HEK293T (cell line): ENCODE measurements at regions not wholly inside any gene's neighbourhood (a gene's known extent, or its start where the extent isn't known, plus 50 kb on each side); places are given as distances from the start of the nearest gene placed in this dataset.
"Not testable (repeated sequence)": the region's sequence is repeated elsewhere in the genome, so short reads cannot be mapped to it uniquely, and the experiment has no call there.

Experiments used
- CTCF ChIA-PET: fragments of 350-600 bp; formaldehyde crosslinking; extraction: SDS; loops from one replicate; lab custom pipeline; 2021; ENCODE audit warnings: antibody characterized with exemption, inconsistent platforms; lab: Yijun Ruan, JAX
- POLR2A ChIA-PET: fragments of 350-600 bp; formaldehyde crosslinking; extraction: SDS; loops from one replicate; lab custom pipeline; 2020; ENCODE audit warnings: antibody characterized with exemption, inconsistent platforms; lab: Yijun Ruan, JAX
- DNase-seq: peaks from one replicate; pipeline ENCODE4 v3.0.0; 2012; ENCODE audit warnings: mixed read lengths; ENCODE audit errors: extremely low spot score
- ARNT ChIP-seq: fragments of 450-650 bp; IDR thresholded peaks from 2 replicates; pipeline ENCODE4 v1.6.1; 2017; ENCODE audit warnings: mild to moderate bottlenecking
- BHLHE40 ChIP-seq: fragments of 450-650 bp; IDR thresholded peaks from 2 replicates; pipeline ENCODE4 v1.6.1; 2016; ENCODE audit warnings: mild to moderate bottlenecking, moderate library complexity, borderline replicate concordance
- CTBP1 ChIP-seq: fragments of 450-650 bp; IDR thresholded peaks from 2 replicates; pipeline ENCODE4 v1.6.1; 2016; ENCODE audit warnings: borderline replicate concordance
- ELF4 ChIP-seq: fragments of 450-650 bp; IDR thresholded peaks from 2 replicates; pipeline ENCODE4 v1.6.1; 2017; ENCODE audit warnings: antibody characterized with exemption
- FOXA1 ChIP-seq: fragments of 450-650 bp; IDR thresholded peaks from 2 replicates; pipeline ENCODE4 v1.6.1; 2016; ENCODE audit warnings: mild to moderate bottlenecking
- FOXK2 ChIP-seq: fragments of 450-650 bp; IDR thresholded peaks from 2 replicates; pipeline ENCODE4 v1.6.1; 2016; ENCODE audit warnings: mild to moderate bottlenecking
- FOXM1 ChIP-seq: fragments of 450-650 bp; IDR thresholded peaks from 2 replicates; pipeline ENCODE4 v1.6.1; 2017; ENCODE audit warnings: mild to moderate bottlenecking, borderline replicate concordance
- HDGF ChIP-seq: fragments of 450-650 bp; IDR thresholded peaks from 2 replicates; pipeline ENCODE4 v1.6.1; 2017; ENCODE audit warnings: antibody characterized with exemption, borderline replicate concordance
- L3MBTL2 ChIP-seq: fragments of 450-650 bp; conservative IDR thresholded peaks from 2 replicates; pipeline ENCODE4 v1.6.1; 2016; ENCODE audit warnings: mild to moderate bottlenecking
- LEF1 ChIP-seq: fragments of 450-650 bp; IDR thresholded peaks from 2 replicates; pipeline ENCODE4 v1.6.1; 2017; ENCODE audit warnings: mild to moderate bottlenecking, borderline replicate concordance
- NFRKB ChIP-seq: fragments of 450-650 bp; IDR thresholded peaks from 2 replicates; pipeline ENCODE4 v1.6.1; 2016; ENCODE audit warnings: mild to moderate bottlenecking, moderate library complexity
- SP1 ChIP-seq: fragments of 450-650 bp; IDR thresholded peaks from 2 replicates; pipeline ENCODE4 v1.6.1; 2017
- SUZ12 ChIP-seq: fragments of 450-650 bp; IDR thresholded peaks from 2 replicates; pipeline ENCODE4 v1.6.1; 2016; ENCODE audit warnings: mild to moderate bottlenecking
- TARDBP ChIP-seq: fragments of 450-650 bp; IDR thresholded peaks from 2 replicates; pipeline ENCODE4 v1.6.1; 2016
- ZNF384 ChIP-seq: fragments of 450-650 bp; IDR thresholded peaks from 2 replicates; pipeline ENCODE4 v1.6.1; 2016
- TF ChIP-seq, protein P1 (sequence below): fragments of 450-650 bp; IDR thresholded peaks from 2 replicates; pipeline ENCODE4 v1.6.1; 2016

DNA sequence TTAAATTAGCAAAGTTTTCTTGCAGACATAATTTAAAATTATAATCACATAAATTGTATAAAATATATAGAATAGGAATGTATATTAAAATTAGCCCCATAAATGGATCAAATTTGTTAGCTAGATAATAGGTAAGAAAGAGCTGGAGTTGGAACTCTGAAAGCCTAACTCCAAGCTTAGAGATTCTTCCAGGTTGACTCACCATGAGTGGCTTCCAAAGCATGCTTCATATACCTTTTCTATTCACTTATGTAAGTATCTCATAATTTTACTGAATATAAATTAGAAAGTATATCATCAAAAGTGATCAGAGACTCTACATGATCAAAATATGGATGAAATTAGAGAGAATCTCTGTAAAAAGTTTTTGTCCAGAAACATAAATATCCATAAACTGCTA is 320.7 kb upstream of the MAGI2 start:
- ChIA-PET POLR2A (no interaction called here), CTCF (interaction anchor here (0.6 to 0.7 kb wide), 2 partner anchors 53 to 246 kb away, joined by 3 to 6 read pairs; no protein-coding TSS in a partner anchor)
- no peak for DNase-seq

GRCh38 chr7:79770970-79771369 is 317.5 kb upstream of the MAGI2 start:
- DNase-seq, result no peak
- ChIA-PET CTCF (no interaction called here), POLR2A (no interaction called here)
- no peak for TF ChIP-seq ZNF384
- no peak for TF ChIP-seq HDGF
- no peak for TF ChIP-seq ELF4
- no peak for TF ChIP-seq BHLHE40
- no peak for TF ChIP-seq LEF1
- no peak for TF ChIP-seq SUZ12
- TF ChIP-seq L3MBTL2, result no peak
- TF ChIP-seq FOXM1, result no peak
- no peak for TF ChIP-seq FOXA1
- TF ChIP-seq CTBP1, result no peak
- TF ChIP-seq NFRKB, result no peak
- no peak for TF ChIP-seq ARNT
- TF ChIP-seq, protein P1, sequence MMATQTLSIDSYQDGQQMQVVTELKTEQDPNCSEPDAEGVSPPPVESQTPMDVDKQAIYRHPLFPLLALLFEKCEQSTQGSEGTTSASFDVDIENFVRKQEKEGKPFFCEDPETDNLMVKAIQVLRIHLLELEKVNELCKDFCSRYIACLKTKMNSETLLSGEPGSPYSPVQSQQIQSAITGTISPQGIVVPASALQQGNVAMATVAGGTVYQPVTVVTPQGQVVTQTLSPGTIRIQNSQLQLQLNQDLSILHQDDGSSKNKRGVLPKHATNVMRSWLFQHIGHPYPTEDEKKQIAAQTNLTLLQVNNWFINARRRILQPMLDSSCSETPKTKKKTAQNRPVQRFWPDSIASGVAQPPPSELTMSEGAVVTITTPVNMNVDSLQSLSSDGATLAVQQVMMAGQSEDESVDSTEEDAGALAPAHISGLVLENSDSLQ, result no peak
- TF ChIP-seq TARDBP, result no peak
- no peak for TF ChIP-seq SP1
- TF ChIP-seq FOXK2, result no peak

More for the DNA sequence above, 320.7 kb upstream of the MAGI2 start:
- TF ChIP-seq FOXM1 (no peak), SP1 (no peak), HDGF (no peak), ZNF384 (no peak), CTBP1 (no peak), FOXK2 (no peak), LEF1 (no peak), ARNT (no peak), SUZ12 (no peak), ELF4 (no peak), TARDBP (no peak), BHLHE40 (no peak), FOXA1 (no peak)
- TF ChIP-seq, protein P1, result no peak

DNA sequence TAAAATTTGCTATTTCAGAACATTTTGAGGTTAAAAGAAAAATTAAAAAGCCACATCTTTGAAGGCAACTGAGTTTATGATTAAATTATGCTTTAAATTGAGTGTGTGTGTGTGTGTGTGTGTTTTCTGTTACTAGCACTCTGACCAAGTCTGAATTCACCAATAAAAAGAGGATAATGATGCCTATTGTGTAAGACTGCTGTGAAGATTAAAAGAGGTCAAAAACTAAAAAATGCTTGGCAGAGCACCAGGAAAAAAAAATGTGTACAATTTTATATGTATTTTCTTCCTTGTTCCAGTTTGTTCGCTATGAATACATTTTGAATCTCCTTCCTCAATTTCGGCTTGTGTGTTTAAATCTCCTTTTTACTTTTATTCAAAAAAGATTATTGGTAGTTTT is 316.6 kb upstream of the MAGI2 start:
- TF ChIP-seq LEF1 (no peak), FOXK2 (no peak), TARDBP (no peak), NFRKB (no peak), SP1 (no peak)
- ChIA-PET CTCF (no interaction called here), POLR2A (no interaction called here)
- no peak for DNase-seq

DNA sequence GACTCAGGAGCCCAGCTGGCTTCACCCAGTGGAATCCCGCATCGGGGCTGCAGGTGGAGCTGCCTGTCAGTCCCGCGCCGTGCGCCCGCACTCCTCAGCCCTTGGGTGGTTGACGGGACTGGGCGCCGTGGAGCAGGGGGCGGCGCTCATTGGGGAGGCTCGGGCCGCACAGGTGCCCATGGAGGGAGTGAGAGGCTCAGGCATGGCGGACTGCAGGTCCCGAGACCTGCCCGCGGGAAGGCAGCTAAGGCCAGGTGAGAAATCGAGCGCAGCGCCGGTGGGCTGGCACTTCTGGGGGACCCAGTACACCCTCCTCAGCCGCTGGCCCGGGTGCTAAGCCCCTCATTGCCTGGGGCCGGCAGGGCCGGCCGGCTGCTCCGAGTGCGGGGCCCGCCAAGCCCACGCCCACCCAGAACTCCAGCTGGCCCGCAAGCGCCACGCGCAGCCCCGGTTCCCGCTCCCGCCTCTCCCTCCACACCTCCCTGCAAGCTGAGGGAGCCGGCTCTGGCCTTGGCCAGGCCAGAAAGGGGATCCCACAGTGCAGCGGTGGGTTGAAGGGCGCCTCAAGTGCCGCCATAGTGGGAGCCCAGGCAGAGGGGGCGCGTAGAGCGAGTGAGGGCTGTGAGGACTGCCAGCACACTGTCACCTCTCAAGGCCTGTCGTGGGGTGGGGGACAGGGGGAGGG is 314.6 kb upstream of the MAGI2 start:
- DNase-seq, CTCF ChIA-PET, POLR2A ChIA-PET: not testable (repeated sequence)

DNA sequence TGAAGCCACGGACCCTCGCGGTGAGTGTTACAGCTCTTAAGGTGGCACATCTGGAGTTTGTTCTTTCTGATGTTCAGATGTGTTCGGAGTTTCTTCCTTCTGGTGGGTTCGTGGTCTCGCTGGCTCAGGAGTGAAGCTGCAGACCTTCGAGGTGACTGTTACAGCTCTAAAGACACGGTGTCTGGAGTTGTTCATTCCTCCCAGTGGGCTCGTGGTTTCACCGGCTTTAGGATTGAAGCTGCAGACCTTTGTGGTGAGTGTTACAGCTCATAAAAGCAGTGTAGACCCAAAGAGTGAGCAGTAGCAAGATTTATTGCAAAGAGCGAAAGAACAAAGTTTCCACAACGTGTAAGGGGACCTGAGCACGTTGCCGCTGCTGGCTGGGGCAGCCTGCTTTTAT is 313.7 kb upstream of the MAGI2 start:
- DNase-seq, CTCF ChIA-PET, POLR2A ChIA-PET: not testable (repeated sequence)

GRCh38 chr7:79761876-79762429 is 308.5 kb upstream of the MAGI2 start:
- ChIA-PET POLR2A (no interaction called here), CTCF (no interaction called here)
- no peak for DNase-seq
- no peak for TF ChIP-seq L3MBTL2
- TF ChIP-seq LEF1, result no peak

- DNase-seq, POLR2A ChIA-PET, CTCF ChIA-PET: not testable (repeated sequence)
These were observed 297.5 kb upstream of the MAGI2 start for GRCh38 chr7:79750941-79751340.

DNA sequence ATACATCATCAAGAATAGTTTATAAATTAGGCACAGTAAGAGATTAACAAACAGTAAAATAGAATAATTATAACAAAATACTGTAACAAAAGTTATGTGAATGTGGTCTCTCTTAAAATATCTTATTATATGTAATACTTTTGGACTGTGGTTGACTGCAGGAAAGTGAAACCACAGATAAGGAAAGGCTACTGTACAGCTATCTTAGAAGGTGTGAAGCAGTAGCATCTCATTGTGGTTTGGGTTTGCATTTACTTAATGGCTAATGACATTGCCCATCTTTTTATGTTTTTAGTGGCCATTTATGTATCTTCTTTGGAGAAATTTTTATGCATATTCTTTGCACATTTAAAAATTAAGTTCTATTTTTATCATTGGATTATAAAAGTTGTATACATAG is 296.4 kb upstream of the MAGI2 start:
- TF ChIP-seq HDGF (no peak), ZNF384 (no peak), FOXA1 (no peak), TARDBP (no peak), ARNT (no peak), LEF1 (no peak), SUZ12 (no peak), NFRKB (no peak)
- TF ChIP-seq, protein P1, result no peak
- POLR2A ChIA-PET, result no interaction called here
- DNase-seq, result no peak
- CTCF ChIA-PET, result no interaction called here
